HCT116 (cell line): ENCODE measurements at regions not wholly inside any gene's neighbourhood (a gene's known extent, or its start where the extent isn't known, plus 50 kb on each side); places are given as distances from the start of the nearest gene placed in this dataset.

Experiments used
- ATAC-seq: fragments of 200-7000 bp; cut with Tn5 transposase; 2 replicates; pipeline ENCODE4 v1.9.1; 2020; ENCODE audit warnings: mild to moderate bottlenecking, moderate library complexity
- BruUV-seq: library from RNA; stranded (reverse); fragments of 400-500 nt; replicated peaks from 2 replicates; lab custom pipeline; 2021; lab: Mats Ljungman, UMichigan
- CTCF ChIA-PET: fragments of 300-600 bp; sonication (Branson Sonifier 250); formaldehyde crosslinking; loops from one replicate; lab custom pipeline; 2021; ENCODE audit warnings: antibody characterized with exemption; lab: Charles Lee
- POLR2A ChIA-PET: fragments of 300-600, 350-600 bp; sonication (Branson Sonifier 250); formaldehyde crosslinking; loops from one replicate; lab custom pipeline; 2021; ENCODE audit warnings: antibody characterized with exemption; lab: Charles Lee
- RAD21 ChIA-PET, 2 experiments: fragments of 300-600 bp; sonication (Branson Sonifier 250); formaldehyde crosslinking; loops; one replicate each; lab custom pipeline; 2023; ENCODE audit warnings: low total read pairs in 2 of 2; ENCODE audit not compliant: uncharacterized antibody in 2 of 2, unreplicated experiment in 2 of 2, low non-redundant PET in 1 of 2; lab: Charles Lee
- DNase-seq: peaks from one replicate; pipeline ENCODE4 v3.0.0-alpha.2; 2010; ENCODE audit warnings: low read depth, low spot score
- H2AFZ ChIP-seq: fragments of 200-600 bp; shearing (Covaris generic), sonication (generic); 2 replicates; pipeline ENCODE4 v1.6.1; 2017; ENCODE audit warnings: low read depth, mixed run types, mixed read lengths, antibody characterized with exemption, low read length; ENCODE audit not compliant: poor library complexity, severe bottlenecking
- H3K27ac ChIP-seq: 2 replicates; pipeline ENCODE4 v1.5.1; 2012; ENCODE audit warnings: low read depth, low read length
- H3K27me3 ChIP-seq: fragments of 200-600 bp; sonication (generic); 2 replicates; pipeline ENCODE4 v1.6.1; 2016; ENCODE audit warnings: mixed run types, low read length, mixed read lengths; ENCODE audit not compliant: insufficient read depth
- H3K36me3 ChIP-seq, 2 experiments: fragments of 200-500 bp in 1 of 2; fragments of 200-600 bp in 1 of 2; sonication (Bioruptor generic) in 1 of 2; sonication (generic) in 1 of 2; 2 replicates each; pipeline versions ENCODE4 v1.5.1 to v1.6.1; 2014 to 2016; ENCODE audit warnings: low read length in 2 of 2, inconsistent platforms in 1 of 2, mixed read lengths in 1 of 2, mixed run types in 1 of 2; ENCODE audit not compliant: insufficient read depth in 2 of 2, control insufficient read depth in 1 of 2
- H3K4me1 ChIP-seq, 2 experiments: fragments of 200-600 bp in 1 of 2; sonication (generic) in 1 of 2; 2 replicates each; pipeline versions ENCODE4 v1.5.1 to v1.6.1; 2012 to 2017; ENCODE audit warnings: low read length in 2 of 2, inconsistent platforms in 1 of 2, mild to moderate bottlenecking in 1 of 2, mixed read lengths in 1 of 2, mixed run types in 1 of 2, moderate library complexity in 1 of 2; ENCODE audit not compliant: insufficient read depth in 2 of 2, control insufficient read depth in 1 of 2
- H3K4me2 ChIP-seq: fragments of 200-600 bp; sonication (generic); 2 replicates; pipeline ENCODE4 v1.6.1; 2017; ENCODE audit warnings: mixed run types, low read length, mixed read lengths
- H3K4me3 ChIP-seq, 2 experiments: fragments of 200-600 bp in 1 of 2; sonication (generic) in 1 of 2; replicated peaks in 1 of 2; 2 replicates each; pipeline ENCODE4 v1.5.1; 2011 to 2016; ENCODE audit warnings: low read length in 2 of 2, control low read depth in 1 of 2, low read depth in 1 of 2, mild to moderate bottlenecking in 1 of 2, mixed read lengths in 1 of 2, mixed run types in 1 of 2
- H3K79me2 ChIP-seq: fragments of 200-600 bp; sonication (generic); 2 replicates; pipeline ENCODE4 v1.6.1; 2017; ENCODE audit warnings: mild to moderate bottlenecking, mixed run types, low read length, moderate library complexity, mixed read lengths; ENCODE audit not compliant: insufficient read depth
- H3K9ac ChIP-seq: fragments of 200-600 bp; sonication (generic); 2 replicates; pipeline ENCODE4 v1.6.1; 2016; ENCODE audit warnings: low read length, mixed read lengths
- H3K9me2 ChIP-seq: fragments of 200-600 bp; sonication (generic), shearing (Covaris generic); 2 replicates; pipeline ENCODE4 v1.6.1; 2017; ENCODE audit warnings: mixed run types, mild to moderate bottlenecking, moderate library complexity; ENCODE audit not compliant: insufficient read depth
- H3K9me3 ChIP-seq, 2 experiments: fragments of 200-500 bp in 1 of 2; fragments of 200-600 bp in 1 of 2; sonication (Bioruptor generic) in 1 of 2; sonication (generic) in 1 of 2; 2 replicates each; pipeline ENCODE4 v1.6.1; 2014 to 2017; ENCODE audit warnings: low read length in 2 of 2, mixed read lengths in 2 of 2, inconsistent platforms in 1 of 2, low read depth in 1 of 2, mild to moderate bottlenecking in 1 of 2, mixed run types in 1 of 2, moderate library complexity in 1 of 2; ENCODE audit not compliant: control insufficient read depth in 1 of 2, insufficient read depth in 1 of 2
- H4K20me1 ChIP-seq: fragments of 200-600 bp; sonication (generic), shearing (Covaris generic); 2 replicates; pipeline ENCODE4 v1.6.1; 2017; ENCODE audit warnings: mixed run types, mild to moderate bottlenecking, moderate library complexity; ENCODE audit not compliant: insufficient read depth
- ATF3 ChIP-seq: IDR thresholded peaks from 2 replicates; pipeline ENCODE4 v1.6.1; 2012
- CBX3 ChIP-seq: IDR thresholded peaks from 2 replicates; pipeline ENCODE4 v1.6.1; 2012; ENCODE audit warnings: low read depth
- CEBPB ChIP-seq: IDR thresholded peaks from 2 replicates; pipeline ENCODE4 v1.6.1; 2012; ENCODE audit warnings: low read depth
- EGR1 ChIP-seq: IDR thresholded peaks from 2 replicates; pipeline ENCODE4 v1.6.1; 2012; ENCODE audit warnings: low read depth
- ELF1 ChIP-seq: IDR thresholded peaks from 2 replicates; pipeline ENCODE4 v1.6.1; 2012; ENCODE audit warnings: low read depth, borderline replicate concordance
- EZH2 ChIP-seq: fragments of 200-600 bp; sonication (generic); IDR thresholded peaks from 2 replicates; pipeline ENCODE4 v1.6.1; 2017; ENCODE audit warnings: antibody characterized with exemption, mixed run types
- EZH2phosphoT487 ChIP-seq: fragments of 200-600 bp; IDR thresholded peaks from 2 replicates; pipeline ENCODE4 v1.6.1; 2018; ENCODE audit warnings: antibody characterized with exemption, borderline replicate concordance
- FOSL1 ChIP-seq: IDR thresholded peaks from 2 replicates; pipeline ENCODE4 v1.6.1; 2012; ENCODE audit warnings: low read depth
- MAX ChIP-seq: IDR thresholded peaks from 2 replicates; pipeline ENCODE4 v1.6.1; 2012
- POLR2A ChIP-seq: IDR thresholded peaks from 2 replicates; pipeline ENCODE4 v1.7.0; 2011; ENCODE audit warnings: borderline replicate concordance; ENCODE audit not compliant: insufficient read depth, insufficient read length; ENCODE audit errors: extremely low read depth
- POLR2AphosphoS5 ChIP-seq: IDR thresholded peaks from 2 replicates; pipeline ENCODE4 v1.6.1; 2011; ENCODE audit warnings: mild to moderate bottlenecking, low read depth, low read length, moderate library complexity
- RAD21 ChIP-seq: IDR thresholded peaks from 2 replicates; pipeline ENCODE4 v1.6.1; 2012; ENCODE audit warnings: low read depth, mild to moderate bottlenecking
- SIN3A ChIP-seq: IDR thresholded peaks from 2 replicates; pipeline ENCODE4 v1.6.1; 2012; ENCODE audit warnings: low read depth
- SP1 ChIP-seq: IDR thresholded peaks from 2 replicates; pipeline ENCODE4 v1.6.1; 2012; ENCODE audit warnings: low read depth
- TCF7L2 ChIP-seq: IDR thresholded peaks from 2 replicates; pipeline ENCODE4 v1.7.0; 2011; ENCODE audit warnings: borderline replicate concordance, inconsistent platforms; ENCODE audit not compliant: insufficient read depth, insufficient read length; ENCODE audit errors: extremely low read depth
- ZBTB33 ChIP-seq: IDR thresholded peaks from 2 replicates; pipeline ENCODE4 v1.6.1; 2011; ENCODE audit warnings: mild to moderate bottlenecking, low read length, moderate library complexity; ENCODE audit not compliant: insufficient replicate concordance; ENCODE audit errors: extremely low read depth
- ZFX ChIP-seq: fragments of 450-650 bp; IDR thresholded peaks from 2 replicates; pipeline ENCODE4 v1.6.1; 2017
- intact Hi-C: fragments of 100-400 bp; cut with micrococcal nuclease; formaldehyde crosslinking; loops from 2 replicates; pipeline ENCODE4 v1.10.0; 2022

GRCh38 chr16:63695347-63695746 is 1426.5 kb downstream of the CDH11 start:
- ChIA-PET POLR2A (no interaction called here), RAD21 (no interaction called here), CTCF (no interaction called here)
- peaks cover 8 to 20% of the 10 kb centered on the region in 2 experiments; a peak in 2 of 4 replicates for H3K9me3 ChIP-seq
- intact Hi-C loops = no loop called here
- no peaks in the 10 kb centered on the region for H3K36me3 ChIP-seq
- BruUV-seq = no TSS peak
- H3K79me2 ChIP-seq = no peaks in the 10 kb centered on the region
- H3K9ac ChIP-seq = no peak overlapping the region
- no peak for ATAC-seq
- H4K20me1 ChIP-seq = no peaks in the 10 kb centered on the region
- no peaks in the 10 kb centered on the region for H3K4me1 ChIP-seq
- TF ChIP-seq RAD21 (no peak), POLR2A (no peak), ZFX (no peak), MAX (no peak), SIN3A (no peak), CBX3 (no peak), FOSL1 (no peak), POLR2AphosphoS5 (no peak), ELF1 (no peak), EZH2phosphoT487 (no peak), ZBTB33 (no peak), SP1 (no peak), TCF7L2 (no peak), ATF3 (no peak), EGR1 (no peak), EZH2 (no peak), CEBPB (no peak)
- no peak for DNase-seq
- no peak overlapping the region for H3K27ac ChIP-seq
- H3K4me2 ChIP-seq = no peak overlapping the region
- H2AFZ ChIP-seq = no peak overlapping the region
- H3K4me3 ChIP-seq = no peak overlapping the region
- H3K27me3 ChIP-seq = no peaks in the 10 kb centered on the region
- no peaks in the 10 kb centered on the region for H3K9me2 ChIP-seq
